Stimulated activated naive CD8-positive, alpha-beta T cell treated with anti-CD3 and anti-CD28 coated beads, Interleukin-15, amount 100 ng/mL, for 72 hours (primary cell): ENCODE measurements at regions not wholly inside any gene's neighbourhood (a gene's known extent, or its start where the extent isn't known, plus 50 kb on each side); places are given as distances from the start of the nearest gene placed in this dataset.

ENCODE experiments used
- ATAC-seq: fragments of 150-1000 bp; cut with Tn5 transposase; 2 replicates; pipeline ENCODE4 v1.10.0; 2021; ENCODE audit warnings: mild to moderate bottlenecking, moderate library complexity
- DNase-seq, 2 donors: peaks; one replicate each; pipeline ENCODE4 v3.0.0; 2021 to 2022
- H3K27ac Mint-ChIP-seq, 2 donors: one replicate each; pipeline ENCODE4 v1.8.0; 2022; ENCODE audit warnings: mild to moderate bottlenecking in 2 of 2, mixed read lengths in 2 of 2, moderate library complexity in 2 of 2
- H3K27me3 Mint-ChIP-seq: one replicate; pipeline ENCODE4 v1.8.0; 2022; ENCODE audit warnings: mixed read lengths
- H3K4me1 Mint-ChIP-seq: one replicate; pipeline ENCODE4 v1.8.0; 2022; ENCODE audit warnings: mild to moderate bottlenecking, mixed read lengths
- H3K4me3 Mint-ChIP-seq, 2 donors: one replicate each; pipeline ENCODE4 v1.8.0; 2022; ENCODE audit warnings: mild to moderate bottlenecking in 2 of 2, mixed read lengths in 2 of 2, moderate library complexity in 1 of 2
- H3K9me3 Mint-ChIP-seq, 2 donors: one replicate each; pipeline ENCODE4 v1.8.0; 2022; ENCODE audit warnings: mixed read lengths in 2 of 2

DNA sequence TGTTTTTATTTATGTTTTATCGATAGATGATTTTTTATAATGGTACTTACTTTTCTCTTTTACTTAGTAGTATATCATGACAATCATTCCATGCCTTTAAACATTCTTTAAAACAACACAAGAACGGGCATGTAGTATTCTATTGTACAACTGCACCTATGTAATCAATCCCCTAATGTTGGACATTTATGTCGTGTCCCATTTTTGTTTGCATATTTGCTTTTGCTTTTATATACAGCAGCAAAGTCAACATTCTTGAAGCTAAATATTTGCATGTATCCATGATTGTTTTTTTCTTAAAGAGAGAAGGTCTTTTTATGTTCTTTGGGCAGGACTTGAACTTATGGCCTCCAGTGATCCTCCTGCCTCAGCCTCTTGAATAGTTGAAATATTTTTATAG is 527.0 kb upstream of the CLINT1 start:
- Mint-ChIP-seq H3K27ac (no peak overlapping the region), H3K27me3 (no peaks in the 10 kb centered on the region), H3K9me3 (peaks cover 22 to 29% of the 10 kb centered on the region in 2 donors), H3K4me3 (no peak overlapping the region), H3K4me1 (no peaks in the 10 kb centered on the region)
- ATAC-seq (no peak), DNase-seq (no peak)

DNA sequence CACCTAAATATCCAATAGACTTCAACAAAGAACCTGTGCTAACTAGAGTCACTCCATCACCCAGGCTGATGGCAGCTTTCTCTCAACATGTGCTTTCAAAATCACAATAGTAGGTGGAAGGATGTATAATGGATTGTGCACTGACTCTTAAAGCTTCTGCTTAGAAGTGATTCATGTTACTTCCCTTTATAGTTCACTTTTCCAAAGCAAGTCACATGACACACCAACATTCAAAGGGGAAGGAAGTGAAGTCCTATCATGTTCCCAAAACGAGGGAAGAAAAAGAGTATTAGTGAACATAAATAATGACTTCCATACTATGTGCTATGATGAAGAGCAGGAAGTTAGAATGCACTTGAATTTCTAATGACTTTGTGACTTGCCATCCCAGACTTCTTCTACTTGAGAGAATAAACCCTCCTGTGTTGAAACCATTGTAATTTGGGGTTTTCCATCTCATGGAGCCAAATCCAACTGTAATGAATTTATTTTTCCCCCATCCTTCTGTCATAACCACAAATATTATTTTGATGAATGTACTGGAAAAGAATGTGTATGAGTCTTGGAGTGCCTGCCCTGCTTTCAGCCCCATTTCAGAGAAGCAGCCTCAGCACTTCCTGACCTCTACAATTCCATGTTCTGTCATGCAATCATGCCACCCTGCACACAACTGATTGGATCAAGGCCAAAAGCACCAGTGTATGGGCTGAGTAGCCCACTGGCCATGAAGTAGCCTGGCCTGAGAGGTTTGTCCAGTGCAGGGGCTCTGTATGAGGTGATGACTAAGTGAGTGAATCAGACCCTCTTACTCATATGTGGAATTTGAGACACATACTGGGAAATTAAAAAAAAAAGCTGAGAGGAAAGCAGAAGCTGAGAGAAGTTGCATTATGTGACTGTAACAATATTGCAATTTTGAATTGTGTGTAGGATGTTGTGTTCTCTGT is 525.9 kb upstream of the CLINT1 start:
- no peaks in the 10 kb centered on the region for H3K4me1 Mint-ChIP-seq
- no peak overlapping the region for H3K4me3 Mint-ChIP-seq
- ATAC-seq = peak; percentile 32
- no peak for DNase-seq
- no peak overlapping the region for H3K27ac Mint-ChIP-seq
- H3K27me3 Mint-ChIP-seq = no peaks in the 10 kb centered on the region
- peaks cover 22 to 29% of the 10 kb centered on the region in 2 donors for H3K9me3 Mint-ChIP-seq

DNA sequence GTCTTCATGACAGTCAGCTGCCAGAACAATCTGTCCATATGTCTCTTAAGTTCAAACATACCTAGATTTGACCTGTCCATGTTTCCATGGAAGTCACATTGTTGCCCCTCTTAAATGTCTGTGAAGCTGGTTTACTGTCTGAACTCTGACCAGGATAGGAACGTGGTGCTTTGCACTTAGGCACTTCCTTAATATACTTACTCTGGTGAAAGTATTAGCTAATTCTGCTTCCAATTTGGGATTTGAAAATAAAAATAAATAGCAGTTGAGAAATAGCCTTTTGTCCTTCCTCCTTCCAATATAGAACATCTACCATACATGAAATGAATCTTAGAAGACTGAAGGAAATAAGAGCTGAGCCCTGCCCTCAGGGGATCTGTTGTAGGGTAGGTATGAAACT is 524.5 kb upstream of the CLINT1 start:
- Mint-ChIP-seq H3K4me3 (no peak overlapping the region), H3K9me3 (peaks cover 22 to 29% of the 10 kb centered on the region in 2 donors)

DNA sequence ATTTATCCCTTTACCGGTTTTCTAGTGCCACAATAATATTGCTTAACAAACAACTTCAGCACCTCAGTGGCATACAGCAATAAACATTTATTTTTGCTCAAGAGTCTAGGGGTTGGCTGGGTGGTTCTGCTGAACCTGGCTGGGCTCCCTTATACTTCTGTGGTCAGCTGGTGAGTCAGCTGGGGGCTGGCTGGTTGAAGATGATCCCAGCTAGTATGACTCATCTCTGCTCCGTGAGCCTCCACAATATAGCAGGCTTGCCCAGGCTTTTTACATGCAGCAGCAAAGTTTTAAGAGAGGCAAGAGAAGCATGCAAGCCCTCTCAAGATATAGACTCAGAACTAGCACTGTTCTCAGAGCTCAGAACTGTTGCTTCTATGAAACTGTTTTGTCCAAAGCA is 523.5 kb upstream of the CLINT1 start:
- H3K27me3 Mint-ChIP-seq = no peaks in the 10 kb centered on the region

More for the DNA sequence above, 524.5 kb upstream of the CLINT1 start:
- no peak for DNase-seq
- Mint-ChIP-seq H3K27ac (no peak overlapping the region), H3K27me3 (no peaks in the 10 kb centered on the region), H3K4me1 (no peaks in the 10 kb centered on the region)
- ATAC-seq = no peak

DNA sequence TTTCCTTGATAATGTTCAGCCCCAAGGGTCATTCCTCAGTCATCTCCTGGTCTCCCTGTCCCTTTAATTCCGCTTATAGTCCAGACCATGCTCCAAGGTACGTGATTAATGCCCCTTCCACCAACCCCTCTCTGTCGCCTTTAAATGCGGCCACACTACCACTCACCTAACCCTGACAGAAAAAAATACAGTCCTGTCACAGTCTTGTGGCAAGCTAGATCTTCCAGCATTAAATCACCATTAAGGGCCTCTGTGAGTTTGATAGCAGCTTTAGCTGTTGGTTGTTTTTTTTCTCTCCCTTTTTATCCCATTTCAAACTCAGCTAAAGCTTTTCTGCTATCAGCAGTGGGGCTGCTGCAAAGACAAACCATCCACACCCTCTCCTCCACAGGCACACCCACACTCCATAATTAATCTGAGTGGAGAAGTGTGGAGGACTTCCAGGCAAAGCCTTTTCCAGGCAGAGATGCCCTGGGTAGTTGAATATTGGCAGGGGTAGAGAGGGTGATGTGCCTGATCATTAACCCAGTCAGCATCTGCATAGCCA is 522.7 kb upstream of the CLINT1 start:
- no peak for DNase-seq
- no peak for ATAC-seq
- no peak overlapping the region for H3K4me3 Mint-ChIP-seq
- no peaks in the 10 kb centered on the region for H3K27me3 Mint-ChIP-seq
- H3K4me1 Mint-ChIP-seq = no peaks in the 10 kb centered on the region
- peaks cover 22 to 28% of the 10 kb centered on the region in 2 donors for H3K9me3 Mint-ChIP-seq
- no peak overlapping the region for H3K27ac Mint-ChIP-seq

More for the DNA sequence above, 523.5 kb upstream of the CLINT1 start:
- no peaks in the 10 kb centered on the region for H3K4me1 Mint-ChIP-seq
- DNase-seq = peak; percentile 44 to 54
- ATAC-seq = peak; percentile 97
- H3K27ac Mint-ChIP-seq = no peak overlapping the region
- H3K9me3 Mint-ChIP-seq = peaks cover 22 to 29% of the 10 kb centered on the region in 2 donors
- H3K4me3 Mint-ChIP-seq = no peak overlapping the region

DNA sequence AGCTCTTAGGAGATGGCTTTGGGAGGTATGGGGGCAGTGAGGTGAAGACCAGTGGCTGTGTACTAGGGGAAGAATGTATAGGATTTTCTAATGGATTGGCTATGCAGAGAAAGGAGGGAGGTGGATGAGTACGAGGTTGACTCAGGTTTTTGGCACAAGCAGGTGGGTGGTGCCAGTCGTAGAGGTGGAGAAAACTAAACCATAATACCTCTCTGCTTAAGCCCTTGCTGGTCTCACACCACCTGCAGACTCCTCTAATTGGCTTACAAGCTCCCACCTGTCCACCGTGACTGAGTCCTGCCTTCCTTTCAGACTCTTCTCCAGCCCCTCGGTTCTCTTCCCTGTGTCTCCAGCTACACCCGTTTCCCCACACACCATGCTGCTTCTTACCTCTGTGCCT is 521.7 kb upstream of the CLINT1 start:
- ATAC-seq (no peak), DNase-seq (no peak)
- Mint-ChIP-seq H3K27ac (peak overlapping the region in 1 of 2 donors; percentile 45), H3K27me3 (no peaks in the 10 kb centered on the region), H3K9me3 (peaks cover 12 to 20% of the 10 kb centered on the region in 2 donors), H3K4me3 (no peak overlapping the region), H3K4me1 (no peaks in the 10 kb centered on the region)

DNA sequence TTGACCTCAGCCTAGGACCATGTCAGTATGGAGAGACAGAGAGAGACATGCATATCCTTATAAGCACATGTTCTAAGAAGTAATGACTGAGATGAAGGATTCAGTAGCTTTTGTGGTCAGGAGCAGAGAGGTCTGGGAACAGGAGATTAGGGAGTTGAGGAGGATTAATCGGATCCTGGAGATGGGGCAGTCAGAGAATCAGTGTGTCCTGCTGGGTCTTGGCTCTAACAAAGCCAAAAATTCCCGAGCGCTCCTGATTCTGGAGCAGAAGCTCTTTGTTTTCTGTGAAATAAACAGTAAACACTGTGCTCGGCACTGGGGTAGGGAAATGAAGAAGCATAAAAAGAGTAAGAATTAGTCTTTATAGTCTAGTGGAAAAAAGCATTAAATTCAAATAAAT is 520.0 kb upstream of the CLINT1 start:
- no peak for DNase-seq
- H3K9me3 Mint-ChIP-seq = peaks cover 4 to 6% of the 10 kb centered on the region in 2 donors
- no peaks in the 10 kb centered on the region for H3K4me1 Mint-ChIP-seq
- H3K4me3 Mint-ChIP-seq = no peak overlapping the region
- no peak overlapping the region for H3K27ac Mint-ChIP-seq
- ATAC-seq = no peak
- no peaks in the 10 kb centered on the region for H3K27me3 Mint-ChIP-seq

DNA sequence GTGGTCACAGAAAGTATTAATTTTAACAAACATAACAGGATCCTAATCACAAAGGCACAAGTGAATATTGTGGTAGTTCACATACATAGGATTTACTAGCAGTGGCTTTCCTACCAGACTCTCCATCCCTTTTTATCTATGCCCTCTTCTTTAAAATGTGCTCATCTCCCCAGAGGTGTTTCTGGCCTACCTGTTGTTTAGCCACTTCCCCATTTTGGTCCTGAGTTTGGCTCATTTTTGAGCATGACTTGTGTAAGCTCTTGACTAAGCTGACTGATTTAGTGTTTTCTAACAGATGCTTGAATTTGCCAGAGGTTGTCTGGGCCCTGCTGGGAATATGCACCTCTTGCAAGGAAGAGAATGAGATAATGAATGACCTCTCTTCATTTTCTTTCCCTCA is 517.7 kb upstream of the CLINT1 start:
- ATAC-seq (no peak), DNase-seq (no peak)
- no peak overlapping the region for H3K27ac Mint-ChIP-seq
- no peaks in the 10 kb centered on the region for H3K4me1 Mint-ChIP-seq
- H3K9me3 Mint-ChIP-seq = no peaks in the 10 kb centered on the region
- no peak overlapping the region for H3K4me3 Mint-ChIP-seq
- no peaks in the 10 kb centered on the region for H3K27me3 Mint-ChIP-seq

DNA sequence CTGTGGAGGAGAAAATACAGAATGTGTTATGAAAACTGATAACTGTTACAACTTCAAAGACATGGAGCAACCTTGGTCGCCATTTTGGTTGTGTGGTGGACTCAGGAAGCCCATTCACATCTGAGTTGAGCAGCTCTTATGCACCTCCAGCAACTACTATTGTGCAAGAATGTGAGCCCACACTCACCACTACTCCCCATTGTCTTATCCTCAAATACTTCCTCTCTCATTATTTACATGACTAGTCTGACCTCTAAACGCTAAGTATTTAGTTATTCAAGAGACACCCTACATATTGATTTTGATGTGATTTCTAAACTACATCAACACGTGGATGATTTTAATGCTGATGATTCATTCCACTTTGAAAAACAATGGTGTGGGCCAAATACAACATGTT is 516.6 kb upstream of the CLINT1 start:
- no peaks in the 10 kb centered on the region for H3K27me3 Mint-ChIP-seq
- H3K4me1 Mint-ChIP-seq = no peaks in the 10 kb centered on the region
- H3K27ac Mint-ChIP-seq = no peak overlapping the region
- no peak for DNase-seq
- ATAC-seq = no peak
- H3K4me3 Mint-ChIP-seq = no peak overlapping the region
- no peaks in the 10 kb centered on the region for H3K9me3 Mint-ChIP-seq

DNA sequence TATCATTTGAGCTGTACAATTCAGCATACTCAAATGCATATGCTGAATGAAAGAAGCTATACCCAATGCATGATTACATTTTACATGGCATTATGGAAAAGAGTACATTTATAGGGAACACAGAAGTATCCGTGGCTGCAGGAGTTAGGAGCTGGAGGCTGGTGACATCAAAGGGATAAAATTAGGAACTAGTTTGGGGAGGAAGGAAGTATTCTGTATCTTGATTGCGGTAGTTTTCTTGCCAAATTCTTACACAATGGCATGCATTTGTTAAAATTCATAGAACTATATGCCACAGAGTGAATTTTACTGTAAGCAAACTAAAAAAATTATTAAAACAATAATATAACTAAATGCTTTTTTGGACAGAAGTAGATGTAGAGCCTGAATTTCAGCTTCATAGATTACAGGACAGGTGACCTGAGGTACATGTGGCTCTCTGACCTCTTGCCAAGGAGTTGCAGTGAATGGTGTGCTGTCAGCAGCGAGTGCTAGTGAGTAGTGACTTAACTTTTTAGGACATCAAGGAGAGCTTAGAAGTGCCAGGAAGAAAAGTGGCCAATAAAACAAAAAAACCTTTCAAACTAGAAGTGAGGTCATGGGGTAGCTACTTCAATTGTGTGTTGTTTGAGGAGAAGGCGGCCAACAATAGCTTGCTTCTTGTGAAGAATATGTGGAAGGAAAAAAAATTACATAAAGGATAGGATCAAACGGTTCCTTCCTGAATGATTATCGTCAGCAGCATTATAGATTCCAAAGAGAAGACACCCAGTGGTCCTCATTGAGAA is 514.9 kb upstream of the CLINT1 start:
- DNase-seq (no peak), ATAC-seq (no peak)
- Mint-ChIP-seq H3K27me3 (no peaks in the 10 kb centered on the region), H3K9me3 (no peaks in the 10 kb centered on the region), H3K4me3 (no peak overlapping the region), H3K4me1 (no peaks in the 10 kb centered on the region), H3K27ac (no peak overlapping the region)

DNA sequence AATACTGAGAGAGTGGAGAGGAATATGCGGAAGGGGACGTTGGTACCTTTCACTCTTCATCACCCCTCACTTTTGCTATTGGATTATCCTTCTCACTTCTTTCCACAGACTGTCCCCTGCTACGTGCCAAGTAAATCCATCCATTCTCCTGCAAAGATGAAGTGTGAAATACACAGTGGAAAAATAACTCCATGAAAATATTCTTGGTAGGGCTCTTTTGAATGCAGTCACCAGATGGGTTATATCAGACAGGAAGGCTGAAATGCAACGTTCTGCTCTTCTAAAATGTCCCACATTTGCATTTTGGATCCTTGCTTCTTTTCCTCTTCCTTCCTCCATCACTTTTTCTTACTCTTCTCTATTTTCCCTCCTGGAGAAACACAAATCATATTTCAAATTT is 510.3 kb upstream of the CLINT1 start:
- Mint-ChIP-seq H3K4me1 (no peaks in the 10 kb centered on the region), H3K27ac (no peak overlapping the region), H3K27me3 (no peaks in the 10 kb centered on the region), H3K9me3 (no peaks in the 10 kb centered on the region), H3K4me3 (no peak overlapping the region)
- ATAC-seq (no peak), DNase-seq (no peak)

DNA sequence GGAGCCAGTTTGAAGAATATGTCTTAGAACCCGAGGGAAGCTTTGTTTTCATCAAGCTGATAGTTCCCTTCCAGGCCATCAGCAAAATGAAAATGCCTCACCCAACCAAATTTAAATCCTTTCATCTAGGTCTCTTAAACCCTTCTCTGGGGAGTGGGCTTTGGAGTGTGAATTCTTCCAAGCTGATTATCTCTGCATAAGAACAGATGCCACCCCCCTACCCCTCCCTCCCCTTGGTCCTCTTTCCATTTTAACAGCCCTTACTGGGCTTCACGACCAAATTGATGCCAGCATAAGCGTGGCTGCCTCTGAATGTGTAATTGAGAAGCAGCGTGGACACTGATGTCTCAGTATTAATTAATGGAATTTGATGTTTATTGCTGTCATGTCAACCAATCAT is 509.7 kb upstream of the CLINT1 start:
- H3K27ac Mint-ChIP-seq = no peak overlapping the region
- H3K4me3 Mint-ChIP-seq = no peak overlapping the region
- H3K27me3 Mint-ChIP-seq = no peaks in the 10 kb centered on the region
- ATAC-seq (no peak), DNase-seq (no peak)
- H3K9me3 Mint-ChIP-seq = no peaks in the 10 kb centered on the region
- no peaks in the 10 kb centered on the region for H3K4me1 Mint-ChIP-seq

DNA sequence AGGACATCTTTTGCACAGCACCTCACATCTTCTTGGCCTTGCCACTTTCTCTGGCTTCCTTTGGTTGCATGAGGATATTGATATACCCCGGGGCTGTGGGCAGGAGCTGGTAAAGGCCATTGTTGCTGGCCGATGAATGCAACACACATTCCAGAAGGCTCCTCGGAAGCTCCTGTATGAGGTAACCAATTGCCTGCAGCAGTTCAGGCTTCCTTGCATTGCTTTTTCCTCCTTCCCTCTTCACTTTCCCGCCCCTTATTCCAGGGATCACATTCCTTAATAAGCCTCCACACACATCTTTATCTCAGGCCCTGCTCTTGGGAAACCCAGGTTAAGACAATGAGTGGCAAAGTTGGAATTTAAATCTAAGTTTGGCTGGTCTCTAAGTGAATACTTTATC is 505.4 kb upstream of the CLINT1 start:
- ATAC-seq (no peak), DNase-seq (no peak)
- no peaks in the 10 kb centered on the region for H3K27me3 Mint-ChIP-seq
- H3K4me1 Mint-ChIP-seq = no peaks in the 10 kb centered on the region
- H3K9me3 Mint-ChIP-seq = no peaks in the 10 kb centered on the region
- H3K27ac Mint-ChIP-seq = no peak overlapping the region
- no peak overlapping the region for H3K4me3 Mint-ChIP-seq

DNA sequence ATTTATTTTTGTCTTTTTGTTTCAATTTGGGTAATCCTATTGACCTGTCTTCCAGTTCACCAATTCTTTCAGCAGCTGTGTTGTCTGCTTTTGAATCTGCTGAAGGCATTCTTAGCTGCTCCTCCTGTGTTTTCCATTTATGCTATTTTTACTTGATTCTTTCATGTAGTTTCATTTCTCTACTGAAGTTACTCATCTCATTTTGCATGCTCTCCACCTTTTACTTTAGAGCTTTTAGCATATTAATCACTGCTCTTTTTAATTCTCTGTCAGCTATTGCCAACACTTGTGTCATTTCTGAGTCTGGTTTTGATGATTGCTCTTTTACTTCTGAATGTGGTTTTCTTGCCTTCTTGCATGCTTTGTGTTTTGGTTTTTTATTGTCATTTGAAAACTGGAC is 496.0 kb upstream of the CLINT1 start:
- H3K27ac Mint-ChIP-seq = peak overlapping the region in 1 of 2 donors; percentile 53
- DNase-seq = no peak

DNA sequence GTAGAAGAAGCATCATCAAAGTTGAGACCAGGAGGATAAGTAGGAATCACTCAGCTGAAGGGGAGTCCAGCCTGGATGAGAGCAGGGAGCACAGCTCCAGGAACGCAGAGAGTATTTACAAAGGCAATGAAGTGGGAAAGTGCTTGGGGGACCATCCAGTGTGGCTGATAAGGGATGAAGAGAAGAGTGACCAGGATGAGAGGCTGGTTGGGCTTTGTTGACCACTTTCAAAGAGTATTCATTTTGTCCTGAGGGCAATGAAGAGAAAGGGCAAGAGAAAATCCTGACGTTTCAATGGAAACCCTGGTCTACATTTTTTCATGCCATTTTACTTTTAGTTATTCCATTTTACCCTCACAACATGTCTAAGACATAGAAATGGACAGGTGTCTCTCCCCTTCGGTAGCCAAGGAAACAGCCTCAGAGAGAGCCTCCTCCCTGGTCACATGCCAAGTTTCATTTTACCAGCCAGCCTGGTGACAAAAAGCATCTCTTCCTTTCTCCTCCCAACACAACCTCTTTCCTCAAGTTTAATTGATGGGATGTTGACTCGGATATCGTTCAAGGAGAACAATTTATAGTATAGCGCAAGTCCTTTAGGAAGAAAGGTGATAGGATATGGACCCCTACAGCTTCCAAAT is 492.7 kb upstream of the CLINT1 start:
- H3K4me3 Mint-ChIP-seq = no peak overlapping the region
- H3K9me3 Mint-ChIP-seq = peaks cover 11 to 16% of the 10 kb centered on the region in 2 donors
- no peaks in the 10 kb centered on the region for H3K27me3 Mint-ChIP-seq
- H3K27ac Mint-ChIP-seq = no peak overlapping the region
- no peak for DNase-seq
- ATAC-seq = no peak
- peaks cover 13% of the 10 kb centered on the region for H3K4me1 Mint-ChIP-seq

More for the DNA sequence above, 496.0 kb upstream of the CLINT1 start:
- Mint-ChIP-seq H3K4me1 (peaks cover 13% of the 10 kb centered on the region), H3K9me3 (peaks cover 9 to 11% of the 10 kb centered on the region in 2 donors), H3K27me3 (no peaks in the 10 kb centered on the region), H3K4me3 (no peak overlapping the region)
- ATAC-seq = peak; percentile 84
